WERI-Rb-1 (cell line): ENCODE measurements at regions not wholly inside any gene's neighbourhood (a gene's known extent, or its start where the extent isn't known, plus 50 kb on each side); places are given as distances from the start of the nearest gene placed in this dataset.

ENCODE experiments used
- DNase-seq: peaks from one replicate; pipeline ENCODE4 v3.0.0-alpha.2; 2020
- H3K27ac ChIP-seq: fragments of 250-450 bp; sonication (Bioruptor Pico); 2 replicates; pipeline ENCODE4 v1.5.1; 2020; ENCODE audit warnings: mild to moderate bottlenecking, moderate library complexity
- H3K27me3 ChIP-seq: fragments of 250-450 bp; sonication (Bioruptor Pico); 2 replicates; pipeline ENCODE4 v1.5.1; 2021; ENCODE audit warnings: mild to moderate bottlenecking, low read depth, moderate library complexity; ENCODE audit not compliant: insufficient read depth, severe bottlenecking
- H3K36me3 ChIP-seq: fragments of 250-450 bp; sonication (Bioruptor Pico); 2 replicates; pipeline ENCODE4 v1.5.1; 2020; ENCODE audit warnings: mild to moderate bottlenecking, moderate library complexity
- H3K4me3 ChIP-seq: 2 replicates; pipeline ENCODE4 v1.5.1; 2011; ENCODE audit warnings: low read depth, mild to moderate bottlenecking, control low read depth, low read length
- H3K9me3 ChIP-seq: fragments of 250-450 bp; sonication (Bioruptor Pico); 2 replicates; pipeline ENCODE4 v1.5.1; 2021; ENCODE audit warnings: mild to moderate bottlenecking, moderate library complexity; ENCODE audit not compliant: severe bottlenecking
- TF ChIP-seq, protein P1 (sequence below): IDR thresholded peaks from 2 replicates; pipeline ENCODE4 v1.5.1; 2011; ENCODE audit warnings: low read depth, mild to moderate bottlenecking, control low read depth, inconsistent platforms, low read length

DNA sequence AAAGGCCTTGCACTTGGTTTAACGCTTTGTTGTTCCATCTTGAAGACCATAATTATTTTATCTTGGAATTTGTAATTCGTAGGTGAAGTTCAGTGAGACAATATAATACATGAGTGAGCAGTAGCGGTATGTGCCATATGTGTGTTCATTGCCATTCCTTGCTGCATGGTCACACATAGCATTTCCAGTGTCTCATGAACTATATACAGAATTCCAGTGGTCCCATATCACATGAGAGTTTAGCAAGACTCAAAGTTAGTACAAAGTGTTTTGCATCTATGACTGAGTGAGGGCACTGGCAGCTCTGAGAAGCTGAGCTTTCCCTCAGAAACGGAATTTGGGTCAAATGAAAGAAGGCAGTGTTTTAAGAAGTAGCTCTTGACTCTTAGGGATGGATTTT is 359.8 kb downstream of the FOXG1 start:
- no peak overlapping the region for H3K27ac ChIP-seq
- H3K9me3 ChIP-seq, result no peaks in the 10 kb centered on the region
- no peaks in the 10 kb centered on the region for H3K27me3 ChIP-seq
- DNase-seq, result no peak
- TF ChIP-seq, protein P1, sequence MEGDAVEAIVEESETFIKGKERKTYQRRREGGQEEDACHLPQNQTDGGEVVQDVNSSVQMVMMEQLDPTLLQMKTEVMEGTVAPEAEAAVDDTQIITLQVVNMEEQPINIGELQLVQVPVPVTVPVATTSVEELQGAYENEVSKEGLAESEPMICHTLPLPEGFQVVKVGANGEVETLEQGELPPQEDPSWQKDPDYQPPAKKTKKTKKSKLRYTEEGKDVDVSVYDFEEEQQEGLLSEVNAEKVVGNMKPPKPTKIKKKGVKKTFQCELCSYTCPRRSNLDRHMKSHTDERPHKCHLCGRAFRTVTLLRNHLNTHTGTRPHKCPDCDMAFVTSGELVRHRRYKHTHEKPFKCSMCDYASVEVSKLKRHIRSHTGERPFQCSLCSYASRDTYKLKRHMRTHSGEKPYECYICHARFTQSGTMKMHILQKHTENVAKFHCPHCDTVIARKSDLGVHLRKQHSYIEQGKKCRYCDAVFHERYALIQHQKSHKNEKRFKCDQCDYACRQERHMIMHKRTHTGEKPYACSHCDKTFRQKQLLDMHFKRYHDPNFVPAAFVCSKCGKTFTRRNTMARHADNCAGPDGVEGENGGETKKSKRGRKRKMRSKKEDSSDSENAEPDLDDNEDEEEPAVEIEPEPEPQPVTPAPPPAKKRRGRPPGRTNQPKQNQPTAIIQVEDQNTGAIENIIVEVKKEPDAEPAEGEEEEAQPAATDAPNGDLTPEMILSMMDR, result no peak
- H3K4me3 ChIP-seq, result no peak overlapping the region
- no peaks in the 10 kb centered on the region for H3K36me3 ChIP-seq

DNA sequence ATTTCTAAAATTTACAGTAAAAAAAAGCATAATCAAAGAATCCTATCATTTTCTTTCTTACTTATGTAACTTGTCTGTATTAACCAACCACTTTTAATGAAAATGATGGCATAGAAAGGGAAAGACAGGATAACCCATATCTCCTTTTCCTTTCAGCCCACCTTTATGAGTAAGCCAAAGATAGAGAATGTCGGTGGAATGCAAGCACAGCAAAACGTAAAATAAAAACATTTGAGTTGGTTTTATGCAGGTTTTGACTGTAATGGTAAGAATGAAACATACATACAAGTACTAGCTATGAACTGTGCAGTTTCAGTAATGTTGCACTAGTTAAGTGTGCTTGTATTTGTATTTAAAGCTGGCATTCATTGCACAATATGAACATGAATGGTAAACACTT is 360.3 kb downstream of the FOXG1 start:
- no peaks in the 10 kb centered on the region for H3K36me3 ChIP-seq
- H3K27ac ChIP-seq, result no peak overlapping the region
- H3K4me3 ChIP-seq, result no peak overlapping the region
- H3K27me3 ChIP-seq, result no peaks in the 10 kb centered on the region
- DNase-seq, result no peak
- H3K9me3 ChIP-seq, result no peaks in the 10 kb centered on the region
- TF ChIP-seq, protein P1, result no peak

DNA sequence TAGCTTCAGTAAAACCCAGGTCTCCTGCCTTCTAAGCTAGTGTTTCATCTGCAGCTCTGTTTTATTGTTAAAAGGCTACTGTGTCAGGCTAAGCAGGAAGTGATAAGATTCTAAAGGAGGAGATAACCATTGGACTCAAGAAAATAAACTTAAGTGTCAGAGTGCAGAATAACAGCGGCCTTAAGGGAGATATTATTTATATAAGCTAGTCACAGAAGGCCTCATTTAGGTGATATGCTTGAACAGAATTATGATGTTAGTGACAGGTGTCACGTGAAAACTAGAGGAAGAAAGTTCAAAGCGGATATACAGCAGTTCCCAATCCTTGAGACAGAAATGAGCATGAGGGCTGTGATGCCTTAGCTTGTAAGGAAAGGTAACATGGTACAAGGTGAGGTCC is 373.4 kb downstream of the FOXG1 start:
- no peak for DNase-seq
- Histone ChIP-seq H3K9me3 (no peaks in the 10 kb centered on the region), H3K36me3 (no peaks in the 10 kb centered on the region), H3K27me3 (no peaks in the 10 kb centered on the region), H3K27ac (no peak overlapping the region), H3K4me3 (no peak overlapping the region)
- TF ChIP-seq, protein P1, result no peak

DNA sequence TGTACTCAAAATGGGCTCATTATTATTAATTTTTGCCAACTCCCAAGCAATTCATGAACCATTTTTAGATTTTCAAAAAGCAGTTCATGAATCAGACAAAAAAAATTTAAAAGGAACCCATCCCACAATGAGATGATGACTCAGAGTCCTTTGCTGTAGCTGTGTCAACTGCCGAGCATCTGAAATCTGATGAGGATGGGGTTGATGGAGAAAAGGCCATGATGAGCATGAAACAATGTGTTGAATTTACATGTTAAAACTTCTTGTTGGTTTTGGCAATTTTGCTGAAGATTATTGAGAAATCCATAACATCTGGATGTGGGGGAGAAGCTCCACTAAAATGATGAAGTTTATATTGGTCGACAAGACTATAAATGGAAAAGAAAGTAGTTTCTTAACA is 378.0 kb downstream of the FOXG1 start:
- TF ChIP-seq, protein P1, result no peak
- Histone ChIP-seq H3K4me3 (no peak overlapping the region), H3K36me3 (no peaks in the 10 kb centered on the region), H3K9me3 (no peaks in the 10 kb centered on the region), H3K27ac (no peak overlapping the region), H3K27me3 (no peaks in the 10 kb centered on the region)
- no peak for DNase-seq

DNA sequence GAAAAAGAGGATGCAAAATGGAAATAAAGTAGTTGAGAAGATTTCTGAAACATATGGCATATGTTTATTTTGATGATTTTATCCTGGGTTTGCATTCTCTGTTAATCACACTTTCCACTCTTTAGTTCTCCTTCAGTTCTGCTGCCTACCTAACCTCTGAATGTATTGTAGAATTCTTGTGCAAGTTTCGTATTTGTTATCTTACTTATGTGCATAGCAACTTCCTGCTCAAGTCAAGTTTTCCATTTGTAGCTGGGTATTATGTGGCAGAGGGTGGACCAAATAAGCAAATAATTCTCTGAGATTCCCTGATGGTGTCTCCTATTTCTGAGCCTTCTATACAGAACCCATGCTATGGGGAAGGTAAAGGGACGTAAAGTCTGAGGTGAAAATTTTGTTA is 381.6 kb downstream of the FOXG1 start:
- Histone ChIP-seq H3K27ac (no peak overlapping the region), H3K27me3 (no peaks in the 10 kb centered on the region), H3K36me3 (no peaks in the 10 kb centered on the region), H3K4me3 (no peak overlapping the region), H3K9me3 (no peaks in the 10 kb centered on the region)
- TF ChIP-seq, protein P1, result no peak
- DNase-seq, result no peak

DNA sequence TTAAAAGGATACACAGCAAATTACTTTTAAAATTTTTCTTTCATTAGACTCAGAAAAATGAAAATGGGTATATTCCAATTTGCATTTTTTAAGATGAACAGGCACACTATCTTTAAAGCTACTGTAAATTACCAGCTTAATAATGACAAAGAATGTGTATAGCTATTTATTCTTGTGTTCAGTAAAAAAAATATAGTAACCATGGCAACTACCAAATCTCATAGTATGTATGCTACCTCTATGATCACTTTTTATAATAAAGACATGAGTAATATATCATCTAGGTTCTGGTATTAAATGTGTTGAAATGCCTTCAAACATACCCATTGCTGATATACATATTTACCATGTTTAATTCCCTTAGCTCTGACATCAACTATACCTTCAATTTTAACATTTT is 383.2 kb downstream of the FOXG1 start:
- Histone ChIP-seq H3K4me3 (no peak overlapping the region), H3K27me3 (no peaks in the 10 kb centered on the region), H3K36me3 (no peaks in the 10 kb centered on the region), H3K27ac (no peak overlapping the region), H3K9me3 (no peaks in the 10 kb centered on the region)
- TF ChIP-seq, protein P1, result no peak
- no peak for DNase-seq
